HPDE6-E6E7 (cell line): ENCODE measurements at regions not wholly inside any gene's neighbourhood (a gene's known extent, or its start where the extent isn't known, plus 50 kb on each side); places are given as distances from the start of the nearest gene placed in this dataset.
"Not testable (repeated sequence)": the region's sequence is repeated elsewhere in the genome, so short reads cannot be mapped to it uniquely, and the experiment has no call there.

Experiments
- DNase-seq: peaks from one replicate; pipeline ENCODE4 v3.0.0; 2011; ENCODE audit warnings: missing footprints; ENCODE audit errors: extremely low spot score

DNA sequence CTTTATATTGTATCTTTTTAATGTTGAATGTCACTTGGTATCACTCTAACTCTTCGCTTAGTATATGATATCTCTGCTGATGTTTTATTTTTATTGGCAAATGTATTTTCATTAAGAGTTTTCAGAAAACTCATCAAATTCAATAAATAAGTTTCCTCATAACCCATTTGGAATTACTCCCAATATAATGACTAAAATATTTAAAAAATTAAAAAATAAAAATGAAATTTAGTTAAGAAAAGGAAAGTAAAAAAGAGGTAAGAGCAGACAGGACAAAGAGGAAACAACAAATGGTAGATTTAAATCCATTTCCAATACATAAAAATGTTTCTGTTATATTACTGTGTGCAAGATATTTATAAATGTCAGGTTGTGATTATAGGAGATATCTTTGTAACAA is 548.9 kb upstream of the SPRY2 start:
- DNase-seq: no peak

DNA sequence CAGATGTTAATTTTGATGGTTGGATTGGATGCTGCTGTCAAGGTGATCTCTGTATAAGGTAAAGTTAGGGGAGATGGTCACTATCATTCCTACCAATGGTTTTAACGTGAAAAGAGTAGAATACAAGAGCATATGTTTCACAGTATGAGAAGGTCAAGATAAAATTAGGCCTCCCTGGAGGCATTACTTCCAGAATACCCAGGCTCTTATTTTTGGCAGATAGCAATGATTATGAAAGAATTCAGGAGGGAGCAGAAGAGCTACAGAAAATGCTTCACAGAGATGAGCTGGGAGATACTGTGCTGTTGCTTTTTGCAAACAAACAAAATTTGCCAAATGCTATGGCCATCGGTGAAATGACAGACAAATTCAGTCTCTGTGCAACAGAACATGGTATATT is 547.5 kb upstream of the SPRY2 start:
- DNase-seq: no peak

- DNase-seq: no peak
Measured at GRCh38 chr13:80884056-80884785, 543.3 kb upstream of the SPRY2 start.

- DNase-seq: no peak
Measured at GRCh38 chr13:80883545-80883944, 542.6 kb upstream of the SPRY2 start.

GRCh38 chr13:80881942-80882445 is 541.1 kb upstream of the SPRY2 start:
- no peak for DNase-seq

DNA sequence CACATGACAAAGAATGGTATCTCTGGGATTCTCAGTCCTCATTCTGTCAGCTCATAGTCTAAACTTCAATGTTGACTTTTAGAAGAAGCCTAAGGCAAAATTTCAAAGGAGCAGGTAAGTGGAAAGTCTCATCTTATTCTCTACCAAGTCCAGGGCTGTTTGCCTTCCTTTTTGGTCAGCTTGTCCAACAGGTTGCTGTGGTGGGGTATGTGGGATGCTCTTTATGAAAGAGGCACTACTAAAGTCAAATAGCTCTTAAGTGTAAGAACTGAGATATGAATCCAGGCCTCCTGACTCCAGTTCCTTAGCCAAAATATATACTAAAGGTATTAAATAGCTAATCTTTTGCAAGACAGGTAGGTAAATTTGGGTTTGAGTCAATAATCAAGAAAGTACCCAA is 540.6 kb upstream of the SPRY2 start:
- no peak for DNase-seq

DNA sequence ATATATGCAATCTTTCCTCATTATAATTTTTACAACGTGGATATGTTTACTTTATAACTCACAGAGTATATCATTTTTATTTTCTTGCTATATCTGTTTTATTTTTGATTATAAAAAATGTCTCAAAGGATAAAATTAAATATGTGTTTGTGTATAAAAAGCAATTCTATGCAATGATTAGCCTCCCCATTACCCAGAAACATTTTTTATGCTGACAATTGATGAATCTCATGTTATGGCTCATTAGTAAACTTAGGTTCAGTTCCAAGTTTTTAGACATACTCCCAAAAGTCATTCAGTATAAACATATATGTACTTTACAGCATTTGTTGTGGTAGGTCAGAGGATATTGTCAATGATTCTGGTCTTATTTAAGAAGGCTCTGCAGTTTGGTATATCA is 540.1 kb upstream of the SPRY2 start:
- no peak for DNase-seq

DNA sequence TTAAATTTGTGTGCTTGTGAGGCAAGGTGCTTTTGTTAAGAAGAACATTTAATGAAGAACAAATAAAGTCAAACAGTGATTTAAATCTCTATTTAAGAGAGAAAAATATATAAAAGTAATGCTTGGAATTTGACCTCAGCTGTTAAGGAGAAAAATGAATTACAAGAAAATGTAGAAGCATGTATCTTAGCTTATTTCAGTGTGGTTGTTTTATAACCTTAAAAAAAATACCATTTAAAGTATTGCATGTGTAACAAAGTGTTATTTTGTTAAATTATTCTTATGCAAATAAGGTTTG is 537.0 kb upstream of the SPRY2 start:
- no peak for DNase-seq

GRCh38 chr13:80877209-80877943 is 536.5 kb upstream of the SPRY2 start:
- DNase-seq: no peak

GRCh38 chr13:80873589-80873988 is 532.7 kb upstream of the SPRY2 start:
- DNase-seq: no peak

DNA sequence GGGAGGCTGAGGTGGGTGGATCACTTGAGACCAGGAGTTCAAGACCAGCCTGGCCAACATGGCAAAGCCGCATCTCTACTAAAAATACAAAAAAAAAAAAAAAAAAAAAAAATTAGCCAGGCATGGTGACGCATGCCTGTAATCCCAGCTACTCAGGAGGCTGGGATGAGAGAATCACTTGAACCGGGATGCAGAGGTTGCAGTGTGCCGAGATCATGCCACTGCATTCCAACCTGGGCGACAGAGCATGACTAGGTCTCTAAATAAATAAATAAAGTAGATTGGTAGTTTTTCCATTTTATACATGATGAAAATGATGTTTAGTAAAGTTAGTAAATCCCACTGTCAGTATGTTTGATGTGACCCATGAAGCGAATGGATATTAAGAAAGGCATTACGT is 531.0 kb upstream of the SPRY2 start:
- not testable (repeated sequence) for DNase-seq

DNA sequence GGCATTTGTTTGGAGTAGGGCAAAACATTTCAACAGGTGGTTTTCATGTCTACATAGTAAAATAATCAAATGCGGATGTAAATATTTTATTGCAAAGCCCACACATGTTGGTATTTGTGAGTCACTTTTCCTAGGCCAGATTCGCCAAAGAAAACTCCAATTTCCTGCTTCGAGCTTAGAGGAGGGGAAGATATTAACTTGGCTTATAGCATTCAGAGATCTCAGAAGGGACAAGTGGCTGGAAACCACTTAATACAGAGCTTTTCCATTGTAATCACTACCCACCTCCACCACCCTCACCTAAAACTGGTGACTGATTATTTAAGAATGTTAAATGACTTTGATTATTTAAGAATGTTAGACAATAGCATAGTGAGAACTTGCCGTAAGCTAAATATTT is 530.6 kb upstream of the SPRY2 start:
- peak; percentile 41 for DNase-seq

DNA sequence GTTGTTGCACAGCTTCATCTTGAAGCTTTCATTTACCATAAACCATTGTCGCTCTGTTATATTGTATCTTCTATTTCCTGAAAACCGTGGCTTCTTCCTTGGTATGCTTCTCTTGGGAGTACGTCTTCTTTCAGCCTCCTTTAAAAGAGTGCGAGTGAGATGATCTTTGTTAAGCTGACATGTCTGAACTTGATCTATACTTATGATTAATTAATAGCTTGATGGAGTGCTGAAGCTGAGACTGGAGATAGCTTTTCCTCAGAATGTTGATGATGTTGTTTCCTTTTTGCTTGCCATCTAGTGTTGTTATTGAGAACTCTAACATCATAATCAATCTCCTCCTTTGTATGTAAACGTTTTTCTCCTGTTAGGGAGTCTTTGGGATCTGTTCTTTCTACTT is 529.3 kb upstream of the SPRY2 start:
- DNase-seq: peak; percentile 16

GRCh38 chr13:80866921-80867320 is 526.0 kb upstream of the SPRY2 start:
- no peak for DNase-seq

DNA sequence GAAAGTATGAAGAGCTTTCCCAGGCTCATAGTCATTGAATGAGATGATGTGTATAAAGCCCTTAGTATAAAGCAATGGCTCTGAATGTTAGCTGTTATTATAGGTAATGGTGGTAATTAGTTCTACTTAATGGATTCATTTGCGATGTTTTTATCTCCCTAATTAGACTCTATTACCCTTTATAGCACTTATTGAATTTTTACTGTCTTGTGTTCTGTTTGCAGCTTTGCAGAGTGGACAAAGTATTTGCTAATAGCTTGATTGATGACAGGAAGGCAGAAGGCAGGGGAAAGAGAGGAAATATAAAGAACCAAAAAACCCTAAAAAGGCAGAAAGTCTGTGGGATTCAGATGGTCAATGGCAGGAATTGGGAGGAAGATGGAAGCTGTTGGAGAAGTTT is 524.4 kb upstream of the SPRY2 start:
- DNase-seq: no peak

DNA sequence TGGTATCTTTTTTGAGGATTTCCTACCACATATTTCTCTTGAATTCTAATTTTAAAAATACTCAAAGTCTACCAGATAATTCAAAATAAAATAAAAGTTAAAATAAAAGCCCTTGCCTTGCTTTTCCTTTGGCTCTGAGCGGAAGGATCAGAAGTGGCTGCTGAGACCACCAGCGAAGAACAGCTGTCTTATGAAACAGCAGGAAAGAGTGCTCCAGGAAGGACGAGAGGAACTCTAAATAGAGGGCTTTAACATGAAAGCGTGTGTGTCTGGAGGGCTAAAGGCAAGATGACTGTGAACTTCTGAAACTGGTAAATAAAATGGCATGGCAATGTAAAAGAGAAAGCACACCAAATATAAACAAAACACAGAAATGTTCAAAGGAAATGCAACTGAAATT is 521.5 kb upstream of the SPRY2 start:
- no peak for DNase-seq

GRCh38 chr13:80860845-80861244 is 519.9 kb upstream of the SPRY2 start:
- DNase-seq: no peak

- no peak for DNase-seq
Measured at GRCh38 chr13:80858131-80858530, 517.2 kb upstream of the SPRY2 start.

DNA sequence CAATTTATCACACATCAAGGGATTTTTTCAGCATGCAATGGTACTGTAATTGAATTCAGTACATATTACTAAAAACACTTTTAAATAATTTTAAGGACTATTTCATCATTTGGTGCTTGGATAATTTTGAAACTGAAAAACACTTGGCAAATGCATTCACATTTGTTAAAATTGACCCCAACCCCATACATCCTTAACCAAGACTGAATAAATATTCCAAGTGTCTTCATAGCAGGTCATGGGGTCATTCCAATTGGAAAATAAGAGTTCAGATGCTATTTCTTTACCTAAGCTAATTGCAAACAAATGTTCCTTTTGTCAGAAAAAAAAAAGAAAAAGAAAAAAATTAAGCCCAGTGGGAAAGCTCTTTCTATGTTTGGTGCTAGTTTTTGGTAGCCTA is 516.4 kb upstream of the SPRY2 start:
- DNase-seq: no peak

DNA sequence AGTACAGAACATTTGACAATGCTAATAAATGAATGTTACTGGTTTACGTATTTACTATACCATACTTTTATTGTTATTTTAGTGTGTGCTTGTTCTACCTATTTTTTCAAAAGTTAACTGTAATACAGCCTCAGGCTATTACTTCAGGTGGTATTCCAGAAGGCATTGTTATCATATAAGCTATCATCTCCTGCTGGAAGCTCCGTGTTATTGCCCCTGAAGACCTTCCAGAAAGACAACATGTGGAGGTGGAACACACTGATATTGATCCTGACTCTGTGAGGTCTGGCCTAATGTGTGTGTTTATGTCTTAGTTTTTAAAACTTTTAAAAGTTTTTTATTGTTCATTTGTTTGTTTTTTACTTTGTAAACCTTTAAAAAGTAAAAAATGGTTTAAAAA is 509.8 kb upstream of the SPRY2 start:
- no peak for DNase-seq

- no peak for DNase-seq
Measured at GRCh38 chr13:80844164-80844563, 503.2 kb upstream of the SPRY2 start.

- DNase-seq: no peak
Measured at GRCh38 chr13:80841414-80841813, 500.5 kb upstream of the SPRY2 start.

DNA sequence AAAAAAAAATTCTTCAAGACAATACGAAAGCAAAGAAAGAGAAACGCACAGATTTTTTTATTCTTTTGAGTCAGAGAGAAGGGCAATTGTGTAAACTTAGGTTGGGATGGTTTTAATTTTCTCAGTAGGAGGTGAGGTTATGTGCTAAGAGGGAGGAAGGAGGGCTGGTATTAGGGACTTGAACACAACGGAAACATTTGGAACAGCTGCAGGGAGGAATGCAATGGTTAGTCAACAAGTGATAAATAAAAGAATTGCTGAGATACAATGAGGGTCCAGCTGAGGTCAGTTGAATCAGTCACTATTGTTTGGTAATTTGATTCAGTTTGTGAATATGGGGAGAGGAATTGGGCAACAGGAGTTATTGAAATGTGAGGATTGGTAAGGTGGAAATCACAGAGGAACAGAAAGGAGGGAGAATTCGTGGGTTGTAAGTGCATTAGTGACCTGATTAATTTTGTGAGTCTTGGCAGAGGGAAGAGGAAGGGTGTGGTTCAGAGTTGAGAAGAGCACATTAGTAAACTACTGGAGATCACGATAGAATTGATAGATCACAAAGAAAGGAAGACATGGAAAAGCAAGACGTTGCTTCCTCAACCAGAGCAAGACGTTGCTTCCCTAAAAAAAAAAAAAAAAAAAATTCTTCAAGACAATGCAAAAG is 499.5 kb upstream of the SPRY2 start:
- no peak for DNase-seq
